Activated CD8-positive, alpha-beta memory T cell treated with anti-CD3 and anti-CD28 coated beads for 24 hours (primary cell): ENCODE measurements at regions not wholly inside any gene's neighbourhood (a gene's known extent, or its start where the extent isn't known, plus 50 kb on each side); places are given as distances from the start of the nearest gene placed in this dataset.

Experiments
- DNase-seq: peaks from one replicate; pipeline ENCODE4 v3.0.0-alpha.2; 2020

DNA sequence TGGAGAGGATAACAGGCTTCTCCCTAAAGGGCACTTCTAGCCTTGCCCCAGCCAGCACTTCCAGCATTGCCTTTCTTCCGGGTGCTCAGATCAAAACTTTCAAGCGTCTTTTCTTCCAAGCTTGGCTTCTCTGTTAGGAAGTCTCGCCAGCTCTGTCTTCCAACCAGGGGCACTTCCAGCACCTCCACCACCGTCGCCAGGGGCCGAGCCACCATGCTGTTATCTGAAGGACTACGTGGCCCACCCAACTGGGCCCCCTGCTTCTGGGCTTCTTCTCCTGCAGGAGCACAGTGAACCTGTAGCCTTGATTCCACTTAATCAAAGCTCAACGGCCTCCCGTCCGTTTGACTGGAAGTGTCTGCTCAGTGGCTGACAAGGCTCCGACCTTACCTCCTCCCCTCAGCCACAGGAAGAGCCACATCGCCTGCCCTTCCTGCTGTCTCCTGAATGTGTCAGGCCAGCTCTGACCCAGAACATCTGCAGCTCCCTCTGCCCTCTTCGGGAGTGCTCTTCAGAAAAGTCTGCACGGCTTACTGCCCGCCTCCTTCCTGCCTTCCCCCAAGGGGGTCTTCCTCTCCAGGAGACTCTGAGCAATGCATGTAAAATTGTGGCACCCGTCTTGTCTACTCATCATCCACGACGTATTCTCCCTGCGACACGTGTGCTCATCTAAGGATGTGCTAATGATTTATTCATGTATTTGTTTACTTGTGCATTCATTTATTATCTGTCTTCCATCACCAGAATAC, 527.0 kb downstream of the CDH26 start:
- no peak for DNase-seq

DNA sequence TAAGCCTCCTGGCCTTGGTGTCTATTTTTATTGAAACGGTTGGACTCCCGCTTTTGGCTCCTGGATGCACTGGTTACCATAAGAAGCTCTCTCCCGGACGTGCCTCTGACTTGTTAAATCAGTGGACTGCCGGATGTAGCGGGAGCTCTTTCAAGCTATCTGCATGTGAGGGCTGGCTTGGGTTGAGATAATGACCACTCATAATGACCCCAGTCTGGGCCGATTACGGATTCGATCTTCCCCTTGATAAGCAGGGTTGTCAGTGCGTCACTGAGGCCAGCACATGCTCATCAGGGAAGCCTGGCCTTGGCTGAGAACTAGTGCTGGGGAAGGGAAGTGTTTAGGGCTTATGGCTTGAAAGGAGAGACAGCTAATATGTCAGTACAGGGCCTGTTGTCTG, 528.1 kb downstream of the CDH26 start:
- DNase-seq, result no peak

GRCh38 chr20:60486937-60487336, 528.7 kb downstream of the CDH26 start:
- DNase-seq, result no peak

- no peak for DNase-seq
Measured at GRCh38 chr20:60490217-60491050, 532.2 kb downstream of the CDH26 start.

DNA sequence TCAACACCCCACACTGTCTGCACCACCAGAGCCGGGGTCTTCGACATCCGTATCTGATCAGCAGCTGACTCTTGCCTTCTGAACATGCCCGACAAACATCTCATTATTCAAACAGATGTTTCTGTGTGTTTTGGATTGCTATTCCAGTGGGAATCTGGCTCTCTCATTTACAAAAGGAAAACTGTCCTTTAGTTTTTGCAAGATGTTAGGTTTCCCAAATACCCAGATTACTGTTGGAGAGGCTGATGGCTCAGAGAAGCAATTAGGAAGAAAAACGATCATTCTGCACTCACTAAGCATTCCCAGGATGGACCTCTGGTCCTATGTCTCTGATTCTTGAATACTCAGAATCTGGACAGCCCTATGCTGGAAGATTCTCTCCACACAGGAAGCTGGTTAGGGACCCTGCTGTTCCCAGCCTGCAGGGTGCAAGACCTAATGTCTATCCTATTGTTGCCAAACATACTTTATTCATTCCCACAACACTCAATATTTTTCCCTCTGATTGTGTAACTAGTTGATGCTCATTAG, 532.9 kb downstream of the CDH26 start:
- DNase-seq, result no peak

- no peak for DNase-seq
Measured at GRCh38 chr20:60494476-60494875, 536.3 kb downstream of the CDH26 start.

GRCh38 chr20:60497298-60498035, 539.2 kb downstream of the CDH26 start:
- DNase-seq, result no peak

DNA sequence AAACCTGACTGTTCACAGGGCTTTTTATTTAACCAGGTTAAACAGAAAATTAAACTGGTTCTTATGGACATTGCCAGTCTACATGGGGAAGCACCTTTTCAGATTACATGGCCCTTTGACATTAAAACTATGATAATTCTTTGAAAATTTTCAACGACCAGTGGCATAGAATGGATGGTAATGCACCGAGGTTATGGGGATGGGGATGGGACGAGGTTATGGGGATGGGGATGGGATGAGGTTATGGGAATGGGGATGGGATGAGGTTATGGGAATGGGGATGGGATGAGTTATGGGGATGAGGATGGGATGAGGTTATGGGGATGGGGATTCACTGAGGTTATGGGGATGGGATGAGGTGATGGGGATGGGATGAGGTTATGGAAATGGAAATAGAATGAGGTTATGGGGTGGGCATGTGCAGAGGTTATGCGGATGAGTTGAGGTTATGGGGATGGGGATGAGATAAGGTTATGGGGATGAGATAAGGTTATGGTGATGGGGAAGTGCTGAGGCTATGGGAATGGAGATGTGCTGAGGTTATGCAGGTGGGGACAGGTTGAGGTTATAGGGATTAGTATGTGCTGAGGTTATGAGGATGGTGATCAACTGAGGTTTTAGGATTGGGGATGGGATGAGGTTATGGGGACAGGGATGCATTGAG, 541.9 kb downstream of the CDH26 start:
- no peak for DNase-seq

DNA sequence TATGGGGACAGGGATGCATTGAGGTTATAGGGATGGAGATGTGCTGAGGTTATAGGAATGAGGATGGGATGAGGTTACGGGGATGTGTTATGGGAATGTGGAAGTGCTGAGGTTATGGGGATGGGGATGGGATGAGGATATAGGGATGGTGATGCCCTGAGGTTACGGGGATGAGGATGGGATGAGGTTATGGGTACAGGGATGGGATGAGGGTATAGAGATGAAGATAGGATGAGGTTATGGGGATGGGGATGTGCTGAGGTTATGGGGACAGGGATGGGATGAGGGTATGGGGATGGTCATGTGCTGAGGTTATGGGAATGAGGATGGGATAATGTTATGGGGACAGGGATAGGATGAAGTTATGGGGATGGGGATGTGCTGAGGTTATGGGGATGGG, 542.8 kb downstream of the CDH26 start:
- DNase-seq, result no peak

DNA sequence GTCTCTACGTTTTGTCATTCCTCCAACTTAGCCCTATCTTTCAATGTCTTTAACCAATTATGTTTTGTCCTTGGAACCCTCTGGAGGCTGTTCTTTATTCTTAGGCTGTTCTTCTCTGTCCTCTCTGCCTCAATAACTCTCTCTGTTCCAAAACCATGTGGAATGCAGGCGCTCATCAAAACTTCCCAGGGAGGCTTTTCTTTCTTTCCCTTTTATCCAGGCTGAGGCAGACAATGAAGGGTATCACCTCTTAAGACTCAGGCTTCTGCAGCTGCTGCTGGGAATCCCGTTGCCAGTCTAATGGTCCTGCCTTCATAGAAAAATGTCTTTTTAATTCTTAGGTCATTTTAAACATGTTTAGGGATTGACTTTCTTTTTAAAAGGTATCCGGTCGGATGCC, 544.7 kb downstream of the CDH26 start:
- no peak for DNase-seq

DNA sequence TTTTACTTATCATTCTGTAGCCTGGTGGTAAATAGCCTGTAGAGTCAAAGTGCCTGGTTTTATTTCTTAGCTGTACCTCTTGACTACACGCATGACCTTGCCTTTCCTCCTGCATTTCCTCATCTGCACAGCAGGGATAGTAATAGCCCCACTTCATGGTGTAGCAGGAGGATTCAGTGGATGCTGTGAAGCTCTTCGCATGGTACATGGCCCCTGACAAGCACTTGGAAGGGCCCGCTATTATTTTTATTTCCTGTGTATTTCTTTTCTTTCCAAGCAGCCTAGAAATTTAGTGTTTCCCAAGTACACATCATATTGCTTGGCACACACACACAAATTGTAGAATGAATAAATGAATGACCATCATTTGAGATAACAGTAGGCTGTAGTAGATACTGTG, 547.2 kb downstream of the CDH26 start:
- DNase-seq, result no peak

DNA sequence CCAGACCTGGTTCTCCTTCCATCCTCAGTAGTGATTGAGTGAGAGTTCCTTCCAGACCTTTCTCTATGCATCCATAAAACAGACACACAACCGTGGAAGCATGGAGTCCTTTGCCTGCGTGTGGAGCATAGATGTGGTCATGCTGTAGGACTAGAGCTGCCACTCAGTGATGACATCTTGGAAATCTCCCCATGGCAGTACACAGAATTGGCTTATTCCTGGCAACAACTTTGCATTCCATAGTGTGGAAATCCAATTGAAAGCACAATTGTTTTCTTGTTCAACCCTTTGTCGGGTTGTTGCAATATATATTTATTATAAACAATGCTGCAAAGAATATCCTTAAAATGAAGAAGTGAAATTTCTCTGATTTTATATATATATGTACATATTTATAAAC, 547.8 kb downstream of the CDH26 start:
- DNase-seq, result no peak

- no peak for DNase-seq
Measured at GRCh38 chr20:60507087-60507694, 549.0 kb downstream of the CDH26 start.

DNA sequence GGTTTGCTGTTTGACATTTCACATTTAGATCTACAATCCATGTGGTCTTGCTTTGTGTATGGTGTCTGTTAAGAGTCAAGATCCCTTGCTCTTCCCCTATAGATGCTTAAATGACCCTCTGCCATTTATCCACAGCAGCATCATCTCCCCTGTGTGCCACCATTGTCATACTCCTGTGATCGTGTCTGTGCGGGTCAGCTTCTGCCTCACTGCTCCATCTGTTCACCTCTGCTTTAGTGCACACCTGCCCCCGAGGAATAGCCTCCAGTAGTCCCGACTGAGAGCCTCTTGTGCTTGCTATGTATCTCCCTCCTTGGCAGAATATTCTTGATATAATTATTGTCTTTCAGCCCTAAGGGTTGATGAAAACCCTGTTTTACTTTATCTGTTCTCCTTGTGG, 551.2 kb downstream of the CDH26 start:
- DNase-seq, result no peak

- DNase-seq, result no peak
Measured at GRCh38 chr20:60510356-60510755, 552.1 kb downstream of the CDH26 start.

DNA sequence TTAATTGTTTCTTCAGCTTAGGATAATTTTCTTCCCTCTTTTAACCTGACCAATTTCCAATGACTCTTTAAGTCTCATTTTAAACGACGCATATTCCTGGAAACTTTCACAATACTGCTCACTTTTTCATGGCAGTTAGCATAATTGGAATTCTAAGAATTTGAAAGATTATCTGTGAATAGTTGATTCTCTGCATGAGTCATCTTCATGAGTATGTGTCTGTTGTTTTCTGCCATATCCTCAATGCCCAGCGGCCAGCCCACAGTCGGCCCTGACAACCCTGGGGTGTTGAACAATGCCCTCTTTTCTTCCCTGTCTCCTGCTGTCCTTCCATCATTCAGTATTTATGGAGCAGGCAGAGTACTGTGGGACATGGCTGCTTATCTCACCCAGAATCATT, 554.2 kb downstream of the CDH26 start:
- DNase-seq, result no peak

GRCh38 chr20:60513141-60513540, 554.9 kb downstream of the CDH26 start:
- DNase-seq, result no peak

- no peak for DNase-seq
Measured at GRCh38 chr20:60516442-60516841, 558.2 kb downstream of the CDH26 start.

GRCh38 chr20:60518022-60518421, 559.8 kb downstream of the CDH26 start:
- no peak for DNase-seq

- DNase-seq, result no peak
Measured at GRCh38 chr20:60525397-60525796, 567.2 kb downstream of the CDH26 start.

DNA sequence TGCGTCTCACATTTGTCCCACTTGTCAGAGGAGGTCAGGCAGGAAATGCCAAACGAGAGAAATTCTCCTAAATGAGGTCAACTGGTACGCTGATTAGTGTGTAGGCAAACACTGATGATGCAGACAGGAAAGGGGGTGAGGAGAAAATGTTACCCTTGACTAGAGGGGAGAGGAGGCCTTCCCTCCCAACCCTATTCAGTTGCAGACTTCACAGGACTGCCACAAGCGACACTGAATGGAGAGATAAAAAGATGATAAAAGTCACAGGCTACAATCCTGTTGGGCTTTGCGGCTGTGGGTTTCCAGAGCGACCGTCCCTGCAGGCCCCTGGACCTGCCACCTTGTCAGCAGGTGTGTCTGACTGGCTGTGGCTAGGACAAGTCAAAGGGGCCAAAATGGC, 569.4 kb downstream of the CDH26 start:
- no peak for DNase-seq

- no peak for DNase-seq
Measured at GRCh38 chr20:60528141-60528540, 569.9 kb downstream of the CDH26 start.
